ENCODE measurements at regions not wholly inside any gene's neighbourhood (a gene's known extent, or its start where the extent isn't known, plus 50 kb on each side); places are given as distances from the start of the nearest gene placed in this dataset.

GRCh38 chr6:113406048-113406695 lies 451.0 kb upstream of the MARCKS start:
- no peak for DNase-seq (ENCODE audit: low read depth)

DNA sequence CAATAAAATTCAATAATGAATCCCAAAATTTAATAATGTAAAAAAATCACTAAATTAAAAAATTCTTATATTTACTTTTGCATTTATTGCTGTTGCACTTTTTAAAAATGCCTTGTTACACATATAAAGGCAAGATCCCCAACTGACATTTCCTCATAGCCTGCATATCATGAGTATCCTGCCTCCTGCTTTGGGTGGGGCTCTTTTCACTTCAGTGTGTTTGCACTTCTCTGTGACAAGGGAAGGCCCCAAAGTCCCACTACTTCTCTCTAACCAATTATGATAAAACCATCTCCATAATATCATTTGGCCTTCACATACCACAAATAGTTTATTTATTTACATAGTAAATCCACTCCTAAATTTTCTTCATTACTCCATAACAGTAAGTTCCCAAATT lies 446.1 kb upstream of the MARCKS start:
- DNase-seq (ENCODE audit: low read depth), result no peak

GRCh38 chr6:113412589-113413357 lies 444.4 kb upstream of the MARCKS start:
- DNase-seq (ENCODE audit: low read depth), result peak; percentile 30

DNA sequence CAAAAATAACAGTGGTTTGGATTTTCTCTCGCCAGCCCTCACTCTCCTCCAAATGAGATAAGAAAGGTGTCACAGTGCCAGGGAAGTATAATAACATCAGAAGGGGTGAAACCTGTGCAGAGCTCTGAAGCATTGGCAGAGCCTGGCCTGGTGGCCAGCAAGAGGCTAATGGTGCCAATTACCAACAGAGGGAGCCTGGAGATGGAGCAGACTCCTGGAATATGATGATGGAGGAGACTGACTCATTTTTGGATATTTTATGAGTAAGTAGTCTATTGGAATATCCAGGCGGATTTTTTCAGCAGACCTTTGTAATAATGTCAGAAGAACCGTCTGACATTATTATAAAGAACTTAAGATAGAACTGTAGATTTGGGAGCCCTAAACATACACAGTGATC lies 442.6 kb upstream of the MARCKS start:
- peak; percentile 74 for DNase-seq (ENCODE audit: low read depth)

DNA sequence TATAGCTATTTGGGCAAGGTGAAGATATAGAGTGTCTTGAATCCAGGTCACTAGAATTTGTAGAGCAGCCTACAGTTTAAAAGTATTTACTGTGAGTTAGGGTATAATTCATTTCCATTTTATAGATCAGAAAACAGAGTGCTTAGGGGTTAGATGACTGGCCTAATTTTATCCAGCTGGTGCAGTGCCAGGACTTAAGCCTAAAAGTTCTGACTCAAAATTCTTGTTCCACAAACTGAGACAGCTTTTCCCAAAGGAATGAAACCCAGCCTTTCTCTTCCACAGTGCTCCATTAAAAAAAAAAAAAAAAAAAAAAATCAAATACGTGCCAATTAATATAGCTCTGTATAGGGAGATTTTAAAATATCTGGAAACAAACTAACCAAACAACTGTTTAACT lies 441.0 kb upstream of the MARCKS start:
- DNase-seq (ENCODE audit: low read depth), result no peak

- no peak for DNase-seq (ENCODE audit: low read depth)
These were observed 436.9 kb upstream of the MARCKS start for GRCh38 chr6:113420290-113420689.

DNA sequence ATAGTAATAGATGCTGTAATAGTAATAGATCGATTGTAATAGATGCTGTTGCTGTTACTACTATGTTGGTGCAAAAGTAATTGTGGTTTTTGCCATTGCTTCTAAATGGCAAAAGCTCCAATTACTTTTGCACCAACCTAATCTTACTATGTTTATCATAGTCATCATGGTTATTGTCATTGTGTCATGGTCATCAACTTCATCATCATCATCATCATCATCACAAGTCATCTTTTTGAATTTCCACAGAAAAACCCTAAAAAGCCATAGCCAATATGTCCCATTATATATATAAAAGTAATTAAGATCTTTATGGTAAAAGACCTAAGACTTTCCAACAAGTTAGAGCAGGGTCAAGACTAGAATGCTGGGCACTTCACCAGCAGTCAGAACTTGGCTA lies 435.1 kb upstream of the MARCKS start:
- no peak for DNase-seq (ENCODE audit: low read depth)

GRCh38 chr6:113423956-113424355 lies 433.2 kb upstream of the MARCKS start:
- DNase-seq (ENCODE audit: low read depth), result no peak

DNA sequence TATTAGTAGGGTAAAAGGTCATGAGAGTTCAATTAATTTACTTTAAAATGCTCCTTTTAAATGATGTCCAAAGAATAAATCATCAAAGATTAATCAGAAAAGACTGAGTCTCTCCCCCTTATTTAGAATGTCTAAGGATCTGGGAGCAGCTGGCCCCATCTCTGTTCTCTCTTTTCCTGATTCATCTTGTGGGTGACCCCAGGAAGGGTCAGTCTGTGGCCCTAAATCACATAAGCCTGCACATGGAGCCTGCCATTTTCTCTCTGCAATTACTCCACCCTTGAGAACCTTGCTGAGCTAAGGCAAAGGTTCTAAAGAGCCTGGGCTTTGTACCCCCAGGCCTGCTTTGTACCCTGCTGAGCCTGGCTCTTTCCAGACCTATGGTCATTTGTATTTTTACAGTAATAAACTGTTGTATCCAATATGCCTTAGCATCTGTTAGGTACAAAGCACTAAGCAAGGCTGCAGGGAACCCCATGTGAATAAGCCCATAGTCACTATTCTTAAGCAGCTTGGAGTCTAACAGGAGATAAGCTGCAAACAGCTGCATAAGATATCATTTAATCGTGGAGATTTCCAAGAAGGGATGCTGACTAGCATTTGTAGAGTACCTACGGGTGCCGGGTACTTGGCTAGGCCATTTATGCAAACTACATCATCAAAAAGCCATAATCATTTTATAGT lies 431.0 kb upstream of the MARCKS start:
- DNase-seq (ENCODE audit: low read depth), result no peak

DNA sequence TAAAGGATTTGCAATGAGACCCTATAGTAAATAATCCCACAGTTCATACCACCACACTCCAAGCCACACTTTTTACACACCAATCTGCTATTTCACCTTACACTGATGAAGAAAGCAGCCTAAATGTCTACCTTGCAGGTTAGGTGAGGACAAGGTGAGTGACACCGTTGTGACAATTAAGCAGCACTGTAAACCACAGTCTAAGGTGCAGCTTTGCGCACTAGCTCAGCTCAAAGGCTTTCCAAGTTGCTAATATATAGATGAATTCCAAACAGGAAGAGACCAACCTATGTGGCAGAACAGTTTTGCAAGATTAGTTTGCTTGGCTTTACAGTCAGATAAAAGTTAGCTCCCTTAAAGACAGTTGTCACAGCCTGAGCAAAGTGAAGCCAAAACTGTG lies 429.5 kb upstream of the MARCKS start:
- DNase-seq (ENCODE audit: low read depth), result no peak

- DNase-seq (ENCODE audit: low read depth), result no peak
These were observed 428.4 kb upstream of the MARCKS start for GRCh38 chr6:113428702-113429101.

- DNase-seq (ENCODE audit: low read depth), result no peak
These were observed 424.4 kb upstream of the MARCKS start for GRCh38 chr6:113432521-113433334.

GRCh38 chr6:113433335-113433991 lies 423.7 kb upstream of the MARCKS start:
- DNase-seq (ENCODE audit: low read depth), result peak; percentile 91

- no peak for DNase-seq (ENCODE audit: low read depth)
These were observed 422.5 kb upstream of the MARCKS start for GRCh38 chr6:113434641-113435040.

- DNase-seq (ENCODE audit: low read depth), result no peak
These were observed 419.6 kb upstream of the MARCKS start for GRCh38 chr6:113437566-113437965.

DNA sequence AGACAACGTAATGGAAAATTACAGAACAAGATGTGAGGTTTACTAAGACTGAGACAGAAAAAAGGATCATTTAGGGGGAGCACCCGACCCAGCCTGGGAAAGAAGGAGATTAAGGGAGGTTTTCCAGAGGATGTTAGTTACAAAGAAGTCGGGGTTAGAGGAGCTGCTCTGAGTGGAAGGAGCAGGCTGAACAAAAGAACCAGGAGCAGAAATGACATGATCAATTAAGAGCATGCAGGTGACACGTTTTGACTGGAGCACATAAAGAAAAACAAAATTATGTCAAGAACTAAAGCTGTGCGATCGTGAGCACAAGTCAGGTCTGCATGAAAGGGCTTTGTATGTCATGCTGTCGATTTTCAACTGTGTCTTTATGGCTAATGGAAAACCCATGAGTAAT lies 417.3 kb upstream of the MARCKS start:
- no peak for DNase-seq (ENCODE audit: low read depth)

GRCh38 chr6:113442040-113442439 lies 415.1 kb upstream of the MARCKS start:
- no peak for DNase-seq (ENCODE audit: low read depth)

- DNase-seq (ENCODE audit: low read depth), result no peak
These were observed 411.9 kb upstream of the MARCKS start for GRCh38 chr6:113445201-113445600.

- peak; percentile 92 for DNase-seq (ENCODE audit: low read depth)
These were observed 409.9 kb upstream of the MARCKS start for GRCh38 chr6:113447088-113447831.

DNA sequence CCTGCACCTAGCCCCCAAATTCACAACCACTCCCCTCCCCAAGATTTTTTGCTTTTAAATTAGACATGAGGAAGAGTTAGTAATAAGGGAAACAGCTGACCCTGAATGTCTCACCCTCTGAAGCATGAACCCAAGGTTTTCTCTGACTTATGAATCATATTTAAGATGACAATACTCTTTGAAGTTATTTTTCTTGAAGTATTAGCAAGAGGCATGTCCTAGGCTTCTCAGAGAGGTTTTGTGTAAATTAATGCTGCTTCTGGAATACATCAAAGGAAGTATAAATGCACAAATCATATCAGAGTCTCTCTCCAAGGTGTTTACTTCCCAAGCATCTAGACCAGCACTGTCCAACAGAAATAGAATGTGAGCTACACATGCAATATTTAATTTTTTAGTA lies 408.1 kb upstream of the MARCKS start:
- DNase-seq (ENCODE audit: low read depth), result peak; percentile 75

DNA sequence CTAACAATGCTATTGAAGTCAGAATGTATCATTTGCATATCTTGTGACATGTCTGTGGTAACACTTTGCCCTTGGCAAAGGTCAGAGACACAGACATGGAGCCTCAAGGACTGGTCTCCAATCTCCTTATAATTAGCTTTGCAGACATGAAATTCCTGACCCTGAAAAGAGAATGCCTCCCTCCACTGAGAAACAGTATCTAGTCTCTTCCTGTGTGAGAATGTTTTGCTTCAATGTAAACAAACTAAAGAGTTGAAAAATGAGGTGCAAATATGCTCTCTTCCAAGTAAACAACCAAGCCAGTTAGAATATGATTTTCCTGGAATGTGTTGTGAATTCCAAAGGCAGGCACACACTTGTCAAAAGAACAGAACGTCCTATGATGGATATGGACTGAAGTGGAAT lies 407.1 kb upstream of the MARCKS start:
- peak; percentile 73 for DNase-seq (ENCODE audit: low read depth)
